ENCODE measurements at regions not wholly inside any gene's neighbourhood (a gene's known extent, or its start where the extent isn't known, plus 50 kb on each side); places are given as distances from the start of the nearest gene placed in this dataset.

- DNase-seq, result no peak
Observed at GRCh38 chr2:41926614-41927580, 120.9 kb upstream of the PKDCC start.

DNA sequence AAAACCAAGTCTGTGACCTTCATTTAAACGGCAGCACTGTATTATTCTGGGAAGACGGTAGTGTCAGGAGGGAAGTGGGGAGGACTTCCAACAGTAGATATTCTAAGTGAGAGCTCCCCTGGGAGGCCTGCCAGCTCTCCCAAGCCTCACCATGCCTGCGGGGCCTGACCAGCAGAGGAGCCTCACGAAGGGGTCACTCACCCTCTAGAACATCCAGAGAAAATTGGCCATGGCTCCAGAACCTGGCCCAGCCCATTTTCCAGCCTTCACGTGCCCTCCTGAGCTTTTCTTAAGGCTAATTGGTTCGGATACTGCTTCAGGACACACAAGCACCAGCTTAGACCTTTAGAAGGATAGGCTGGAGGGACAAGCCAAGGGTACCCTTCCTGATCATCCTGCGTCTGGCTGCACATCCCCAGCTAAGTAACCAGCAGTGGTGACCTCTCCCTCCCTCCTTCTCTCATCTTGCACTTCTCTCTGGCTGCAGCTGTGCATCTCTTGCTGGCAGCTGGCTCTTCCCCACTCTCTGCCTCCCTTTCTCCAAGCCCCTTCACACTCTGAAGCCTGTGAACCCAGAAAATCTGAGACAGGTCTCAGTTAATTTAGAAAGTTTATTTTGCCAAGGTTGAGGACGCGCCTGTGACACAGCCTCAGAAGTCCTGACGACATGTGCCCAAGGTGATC is 120.1 kb upstream of the PKDCC start:
- DNase-seq, result no peak

- DNase-seq, result no peak
Observed at GRCh38 chr2:41928526-41928925, 119.3 kb upstream of the PKDCC start.

GRCh38 chr2:41930807-41931566 is 116.8 kb upstream of the PKDCC start:
- no peak for DNase-seq

- DNase-seq, result no peak
Observed at GRCh38 chr2:41932241-41933045, 115.4 kb upstream of the PKDCC start.

DNA sequence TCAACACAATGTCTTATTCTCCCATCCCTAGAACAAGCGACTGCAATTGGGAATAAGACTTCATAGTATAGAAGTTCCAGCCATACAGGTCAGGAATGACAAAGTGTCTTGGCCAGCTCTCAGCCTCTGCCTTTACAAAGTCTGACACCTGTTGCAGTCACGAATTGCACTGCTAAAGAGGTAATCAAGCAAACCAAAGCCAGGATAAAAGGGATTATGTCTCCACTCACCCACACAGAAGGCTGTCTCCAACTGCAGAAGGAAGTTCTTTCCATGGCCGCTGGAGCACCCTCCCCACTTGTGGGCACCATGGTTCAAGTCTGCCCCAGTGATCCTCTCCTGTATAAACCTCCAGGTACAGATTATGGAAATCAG is 114.8 kb upstream of the PKDCC start:
- no peak for DNase-seq

DNA sequence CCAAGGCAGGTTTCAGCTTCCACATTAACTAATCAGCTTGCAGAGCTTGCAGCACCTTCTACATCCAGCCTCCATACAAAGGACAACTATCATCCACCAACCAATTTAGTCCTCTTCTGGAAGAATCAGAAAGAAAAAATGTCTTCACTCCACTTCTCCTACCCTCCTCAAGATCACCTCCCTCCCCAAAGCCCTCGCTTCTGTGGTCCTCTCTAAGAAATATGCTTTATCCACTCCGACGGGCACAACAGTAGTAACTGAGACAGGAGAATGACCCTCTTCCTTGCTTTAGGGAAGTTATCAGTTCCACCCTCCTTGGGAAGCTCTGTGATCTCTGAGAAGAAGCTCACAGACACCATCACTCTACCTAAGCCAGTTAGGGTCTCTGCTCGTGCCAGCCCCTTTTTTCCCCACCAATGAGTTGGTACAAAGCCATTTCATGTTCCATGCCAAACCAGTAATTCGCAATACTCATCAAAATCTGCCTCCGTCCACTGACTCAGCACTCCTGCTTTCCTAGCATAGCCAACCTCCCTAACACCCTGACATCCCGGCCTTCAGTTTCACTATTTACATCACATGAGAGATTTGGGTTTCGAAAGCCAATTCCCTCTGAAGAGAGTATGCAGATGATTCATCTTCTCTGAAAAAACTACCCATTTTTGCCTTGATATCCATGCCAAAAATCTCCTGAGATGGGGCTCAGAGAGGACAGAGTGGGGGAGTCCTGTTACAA is 114.1 kb upstream of the PKDCC start:
- no peak for DNase-seq

- no peak for DNase-seq
Observed at GRCh38 chr2:41934329-41934958, 113.4 kb upstream of the PKDCC start.

DNA sequence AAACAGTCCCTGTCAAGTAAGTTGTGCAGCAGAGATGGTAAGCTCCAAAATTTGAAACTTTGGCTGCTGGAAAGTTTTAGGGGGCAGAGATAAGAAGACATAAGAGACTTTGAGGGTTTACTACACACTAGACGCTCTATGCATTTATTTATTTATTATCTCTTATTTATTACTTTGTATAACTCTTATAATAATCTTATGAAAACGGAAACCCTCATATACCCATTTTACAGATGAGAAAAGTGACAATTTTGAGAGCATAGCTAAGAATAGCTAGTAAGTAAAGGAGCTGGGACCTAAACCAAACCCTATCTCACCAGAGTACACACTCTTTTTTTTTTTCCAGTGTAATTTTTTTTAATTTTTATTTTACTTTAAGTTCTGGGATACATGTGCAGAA is 112.8 kb upstream of the PKDCC start:
- no peak for DNase-seq

DNA sequence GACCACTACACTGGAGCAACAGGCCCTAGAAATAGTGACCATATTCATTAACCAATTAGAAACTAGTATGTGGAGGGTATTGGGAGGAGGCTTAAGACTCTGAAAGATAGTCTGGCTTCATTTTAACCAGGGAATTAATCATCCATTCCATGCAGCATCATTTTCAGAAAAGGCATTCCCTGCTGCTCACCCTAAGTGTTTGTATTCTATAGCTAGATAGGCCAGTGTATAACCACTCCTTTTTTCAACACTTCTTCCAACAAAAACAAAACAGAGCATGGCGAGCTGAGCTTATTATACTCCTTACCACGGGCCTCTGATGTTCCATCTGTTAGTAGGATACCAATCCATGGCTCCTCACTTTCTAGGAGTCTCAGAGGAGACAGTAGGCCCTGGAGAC is 112.0 kb upstream of the PKDCC start:
- no peak for DNase-seq

GRCh38 chr2:41936771-41937463 is 110.9 kb upstream of the PKDCC start:
- no peak for DNase-seq

DNA sequence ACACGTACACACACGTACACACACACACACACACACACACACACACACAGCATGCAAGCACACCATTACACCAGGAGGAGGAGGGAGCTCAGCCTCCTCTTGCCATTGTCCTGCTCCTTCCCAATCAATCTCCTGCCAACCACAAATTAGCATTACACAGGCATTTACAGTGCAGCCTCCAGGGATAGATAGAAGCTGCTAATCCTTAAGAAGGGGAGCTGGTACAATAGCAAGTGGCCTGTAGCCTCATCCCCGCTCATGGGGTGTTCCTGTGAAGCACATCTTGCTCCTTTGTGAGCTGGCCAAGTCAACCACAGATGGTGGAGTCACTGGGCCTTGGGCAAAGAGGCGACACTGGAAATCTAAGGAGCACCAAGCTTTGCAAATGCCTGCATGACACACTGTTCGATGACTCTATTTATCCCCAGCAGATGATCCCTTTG is 110.3 kb upstream of the PKDCC start:
- DNase-seq, result no peak

GRCh38 chr2:41937921-41938708 is 109.7 kb upstream of the PKDCC start:
- DNase-seq, result no peak

DNA sequence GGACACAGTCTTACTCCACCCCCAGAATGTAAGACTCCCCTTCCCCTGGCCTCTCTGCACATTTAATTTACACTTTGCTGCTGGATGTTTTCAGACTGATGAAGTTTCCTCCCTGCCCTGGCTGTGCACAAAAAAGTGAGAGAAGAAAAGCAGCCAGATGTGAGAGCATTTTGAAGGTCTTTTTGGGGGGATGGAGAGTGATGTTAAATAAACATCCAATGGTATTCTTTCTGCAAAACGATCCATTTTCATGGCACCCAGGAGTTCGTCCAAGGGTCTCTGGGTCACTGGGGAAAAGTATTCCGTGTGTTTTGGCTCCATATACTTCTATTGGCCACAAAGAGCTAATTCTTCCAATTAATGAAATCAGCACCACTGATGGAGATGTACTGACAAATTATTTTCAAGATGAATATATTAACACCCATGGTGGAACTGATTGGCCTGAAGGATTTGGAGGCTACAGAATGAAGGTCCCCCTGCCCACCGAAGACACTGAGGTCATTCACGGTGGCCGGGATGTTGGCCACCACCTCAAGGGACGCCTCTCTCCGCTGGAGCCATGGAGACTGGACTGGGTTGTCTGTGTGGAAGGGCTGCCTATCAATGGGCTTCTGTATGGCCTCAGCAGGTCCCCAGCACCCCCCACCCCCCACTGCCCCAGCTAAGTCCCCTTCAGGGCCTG is 107.6 kb upstream of the PKDCC start:
- no peak for DNase-seq

DNA sequence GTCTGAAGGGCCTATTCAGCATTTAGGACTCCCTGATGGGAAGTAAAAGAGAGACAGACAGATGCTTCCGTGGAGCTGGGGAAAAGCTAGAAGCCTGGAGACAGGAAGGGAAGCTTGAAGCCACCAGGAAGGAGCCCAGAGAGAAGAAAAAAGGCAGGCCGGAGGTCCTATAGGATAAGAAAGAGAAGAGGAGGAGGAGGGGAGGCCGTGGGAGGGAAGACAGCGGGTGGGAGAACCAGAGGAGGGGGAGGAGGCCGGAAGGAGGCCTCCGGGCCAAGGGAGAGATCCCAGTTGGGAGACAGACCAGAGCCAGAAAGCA is 107.1 kb upstream of the PKDCC start:
- no peak for DNase-seq

- no peak for DNase-seq
Observed at GRCh38 chr2:41941831-41942230, 106.0 kb upstream of the PKDCC start.

GRCh38 chr2:41942278-41942677 is 105.5 kb upstream of the PKDCC start:
- no peak for DNase-seq

DNA sequence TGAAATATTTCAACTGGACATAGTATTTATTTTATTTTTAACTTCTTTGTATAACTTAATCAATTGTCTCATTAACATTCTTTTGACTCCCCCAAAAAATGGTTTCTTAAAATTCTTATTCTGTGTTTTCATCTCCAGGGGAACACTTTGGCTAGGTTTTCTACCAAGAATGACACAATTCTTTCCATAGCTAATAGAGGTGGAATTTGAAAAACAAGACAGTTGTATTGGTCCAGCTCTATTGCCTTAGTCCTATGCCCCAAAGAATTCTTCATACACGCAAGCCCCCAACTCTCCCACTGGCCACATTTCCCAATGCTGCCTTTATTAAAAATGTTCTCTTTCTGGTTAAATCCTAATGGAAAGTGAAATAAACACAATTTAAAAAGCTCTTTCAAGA is 104.7 kb upstream of the PKDCC start:
- no peak for DNase-seq

GRCh38 chr2:41944220-41944880 is 103.5 kb upstream of the PKDCC start:
- no peak for DNase-seq
